ENCODE measurements at regions not wholly inside any gene's neighbourhood (a gene's known extent, or its start where the extent isn't known, plus 50 kb on each side); places are given as distances from the start of the nearest gene placed in this dataset.

- DNase-seq (ENCODE audit: low read depth), result no peak
- TF ChIP-seq CTCF (conservative IDR thresholded peaks at IDR 0.05; ENCODE audit: low read depth, low read length), result no peak
- H3K4me3 ChIP-seq (ENCODE audit: low read length), result no peak overlapping the region
Measured at GRCh38 chr4:153117554-153117953, 86.7 kb upstream of the TRIM2 start.

GRCh38 chr4:153119626-153120025, 84.6 kb upstream of the TRIM2 start:
- TF ChIP-seq CTCF (conservative IDR thresholded peaks at IDR 0.05; ENCODE audit: low read depth, low read length), result no peak
- no peak overlapping the region for H3K4me3 ChIP-seq (ENCODE audit: low read length)
- DNase-seq (ENCODE audit: low read depth), result no peak

GRCh38 chr4:153120235-153120634, 84.0 kb upstream of the TRIM2 start:
- H3K4me3 ChIP-seq (ENCODE audit: low read length), result no peak overlapping the region
- no peak for DNase-seq (ENCODE audit: low read depth)
- TF ChIP-seq CTCF (conservative IDR thresholded peaks at IDR 0.05; ENCODE audit: low read depth, low read length), result no peak

GRCh38 chr4:153122855-153123254, 81.4 kb upstream of the TRIM2 start:
- TF ChIP-seq CTCF (conservative IDR thresholded peaks at IDR 0.05; ENCODE audit: low read depth, low read length), result no peak
- H3K4me3 ChIP-seq (ENCODE audit: low read length), result no peak overlapping the region
- no peak for DNase-seq (ENCODE audit: low read depth)

- no peak for TF ChIP-seq CTCF (conservative IDR thresholded peaks at IDR 0.05; ENCODE audit: low read depth, low read length)
- H3K4me3 ChIP-seq (ENCODE audit: low read length), result no peak overlapping the region
- DNase-seq (ENCODE audit: low read depth), result peak; percentile 80
Measured at GRCh38 chr4:153126137-153126536, 78.1 kb upstream of the TRIM2 start.

- peak; percentile 74 for TF ChIP-seq CTCF (conservative IDR thresholded peaks at IDR 0.05; ENCODE audit: low read depth, low read length)
Measured at GRCh38 chr4:153127760-153128494, 76.3 kb upstream of the TRIM2 start.

GRCh38 chr4:153131596-153131995, 72.6 kb upstream of the TRIM2 start:
- peak; percentile 27 for TF ChIP-seq CTCF (conservative IDR thresholded peaks at IDR 0.05; ENCODE audit: low read depth, low read length)
- H3K4me3 ChIP-seq (ENCODE audit: low read length), result no peak overlapping the region

More at GRCh38 chr4:153127760-153128494, 76.3 kb upstream of the TRIM2 start:
- peak overlapping the region; percentile 23 for H3K4me3 ChIP-seq (ENCODE audit: low read length)
- no peak for DNase-seq (ENCODE audit: low read depth)

More at GRCh38 chr4:153131596-153131995, 72.6 kb upstream of the TRIM2 start:
- DNase-seq (ENCODE audit: low read depth), result no peak

All from retinal pigment epithelial cell (primary cell).